ENCODE measurements at regions not wholly inside any gene's neighbourhood (a gene's known extent, or its start where the extent isn't known, plus 50 kb on each side); places are given as distances from the start of the nearest gene placed in this dataset.

DNA sequence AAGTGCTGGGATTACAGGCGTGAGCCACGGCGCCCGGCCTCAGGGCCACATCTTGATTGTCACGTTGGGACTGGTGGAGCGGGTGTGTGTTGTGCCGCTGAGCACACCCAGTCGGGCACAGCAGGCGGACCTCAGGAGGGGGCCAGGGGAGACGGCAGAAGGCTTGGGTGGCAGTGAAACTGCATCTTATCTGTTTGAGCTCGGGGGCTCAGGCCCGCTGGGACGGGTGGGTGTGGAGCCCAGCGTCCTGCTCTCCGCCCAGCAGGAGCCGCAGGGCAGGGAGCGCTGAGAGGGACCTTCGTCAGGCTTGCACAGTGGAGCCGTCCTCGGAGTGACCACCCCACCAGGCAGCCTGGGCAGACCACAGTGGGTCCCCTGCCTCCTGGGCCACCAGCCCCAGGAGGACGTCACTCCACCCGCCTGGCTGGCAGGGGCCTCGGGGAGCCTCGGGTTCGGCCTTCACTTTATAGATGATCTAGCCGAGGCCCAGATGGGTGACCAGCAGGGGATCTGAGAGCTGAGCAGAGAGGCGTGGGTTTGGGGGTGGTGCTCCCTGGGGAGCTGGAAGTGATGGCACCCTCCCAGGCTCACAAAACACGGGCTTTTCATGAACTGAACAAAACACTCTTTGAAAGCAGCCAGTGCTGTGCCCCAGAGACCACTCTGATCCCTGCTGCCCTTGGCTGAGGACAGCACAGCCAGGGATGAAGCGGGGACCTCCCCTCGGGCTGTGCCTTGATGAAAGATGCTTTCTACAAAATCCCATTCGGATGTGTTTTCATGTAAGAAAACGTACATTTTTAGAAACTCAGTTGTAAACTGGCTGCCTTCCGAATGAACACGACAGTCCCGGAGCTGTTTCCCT, 181.1 kb downstream of the SEC14L1 start:
- Histone ChIP-seq H3K27me3 (ENCODE audit: control insufficient read depth, insufficient read depth, low read length) (no peaks in the 10 kb centered on the region), H3K4me3 (replicated peaks in 1 of 4; ENCODE audit: control extremely low read depth in 1 of 4, insufficient read depth in 1 of 4, low read depth in 3 of 4, low read length in 4 of 4) (peak overlapping the region; percentile 33 to 57 (median 46)), H3K36me3 (ENCODE audit: control insufficient read depth, insufficient read depth, low read length) (peaks cover 5% of the 10 kb centered on the region), H3K9ac (ENCODE audit: insufficient read depth, low read length) (peak overlapping the region; percentile 93), H2AFZ (ENCODE audit: low read length) (no peak overlapping the region), H3K4me1 (ENCODE audit: control insufficient read depth, extremely low read depth, insufficient read depth, low read length) (peaks cover 44% of the 10 kb centered on the region), H4K20me1 (ENCODE audit: control insufficient read depth, extremely low read depth, insufficient read depth, low read length) (no peaks in the 10 kb centered on the region), H3K79me2 (ENCODE audit: control insufficient read depth, insufficient read depth, low read length) (peaks cover 48% of the 10 kb centered on the region), H3K27ac (ENCODE audit: insufficient read depth, low read length) (peak overlapping the region; percentile 98), H3K9me3 (ENCODE audit: control insufficient read depth, insufficient read depth, low read depth, low read length) (no peaks in the 10 kb centered on the region), H3K4me2 (ENCODE audit: extremely low read depth, insufficient read depth, low read length) (peak overlapping the region; percentile 84)
- TF ChIP-seq EZH2 (IDR thresholded peaks at IDR 0.05; ENCODE audit: low read length, missing control alignments), result no peak
- TF ChIP-seq, protein P1, sequence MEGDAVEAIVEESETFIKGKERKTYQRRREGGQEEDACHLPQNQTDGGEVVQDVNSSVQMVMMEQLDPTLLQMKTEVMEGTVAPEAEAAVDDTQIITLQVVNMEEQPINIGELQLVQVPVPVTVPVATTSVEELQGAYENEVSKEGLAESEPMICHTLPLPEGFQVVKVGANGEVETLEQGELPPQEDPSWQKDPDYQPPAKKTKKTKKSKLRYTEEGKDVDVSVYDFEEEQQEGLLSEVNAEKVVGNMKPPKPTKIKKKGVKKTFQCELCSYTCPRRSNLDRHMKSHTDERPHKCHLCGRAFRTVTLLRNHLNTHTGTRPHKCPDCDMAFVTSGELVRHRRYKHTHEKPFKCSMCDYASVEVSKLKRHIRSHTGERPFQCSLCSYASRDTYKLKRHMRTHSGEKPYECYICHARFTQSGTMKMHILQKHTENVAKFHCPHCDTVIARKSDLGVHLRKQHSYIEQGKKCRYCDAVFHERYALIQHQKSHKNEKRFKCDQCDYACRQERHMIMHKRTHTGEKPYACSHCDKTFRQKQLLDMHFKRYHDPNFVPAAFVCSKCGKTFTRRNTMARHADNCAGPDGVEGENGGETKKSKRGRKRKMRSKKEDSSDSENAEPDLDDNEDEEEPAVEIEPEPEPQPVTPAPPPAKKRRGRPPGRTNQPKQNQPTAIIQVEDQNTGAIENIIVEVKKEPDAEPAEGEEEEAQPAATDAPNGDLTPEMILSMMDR (conservative IDR thresholded peaks at IDR 0.05 in 1 of 2, IDR thresholded peaks at IDR 0.05 in 1 of 2; ENCODE audit: low read depth in 1 of 2, low read length in 2 of 2), result no peak
- DNase-seq (ENCODE audit: low read depth in 2 of 2), result no peak

DNA sequence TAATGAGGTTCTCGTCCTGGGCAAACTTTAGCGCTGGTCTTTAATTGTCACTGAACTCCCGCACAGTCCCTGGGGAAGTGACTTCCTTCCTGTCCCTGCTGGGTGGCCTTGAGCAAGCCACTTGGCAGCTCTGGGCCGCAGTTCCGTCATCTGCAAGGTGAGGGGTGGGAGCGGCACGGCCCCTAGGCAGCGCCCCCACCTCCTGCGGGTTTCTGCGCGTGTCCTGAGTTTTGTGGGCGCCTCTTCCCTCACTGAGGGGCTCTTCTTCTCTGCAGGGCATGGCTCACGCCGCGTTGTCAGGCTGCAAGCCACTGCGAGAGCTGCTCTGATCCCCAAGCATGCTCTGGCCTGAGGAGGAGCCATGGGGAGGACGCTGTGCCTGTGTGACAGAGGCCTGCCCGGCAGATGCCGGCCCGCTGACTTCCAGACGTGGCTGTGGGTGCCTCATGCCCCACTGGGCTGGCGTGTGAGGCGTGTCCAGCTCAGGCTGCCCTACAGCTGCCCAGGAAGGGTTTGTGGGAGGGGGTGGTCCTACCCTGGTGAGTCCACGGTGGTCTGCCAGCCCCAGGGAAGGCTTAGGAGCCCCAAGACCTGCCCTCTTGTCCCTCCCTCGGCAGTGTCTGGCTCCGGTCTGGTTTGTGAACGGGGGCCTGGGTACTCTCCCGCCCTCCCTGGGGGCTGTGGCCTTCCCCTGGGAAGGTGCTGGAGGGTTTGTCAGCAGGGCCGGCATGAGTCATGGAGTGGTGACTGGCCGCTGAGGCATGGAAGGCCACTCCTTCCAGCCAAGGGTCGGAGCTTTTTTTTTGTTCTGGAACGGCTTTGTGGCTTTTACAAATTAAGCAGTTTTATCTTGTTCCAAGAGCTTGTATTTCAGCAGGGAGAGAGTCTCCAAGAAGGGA, 182.0 kb downstream of the SEC14L1 start:
- no peak overlapping the region for H2AFZ ChIP-seq (ENCODE audit: low read length)
- peak; percentile 99 for DNase-seq (ENCODE audit: low read depth in 2 of 2)

More for the DNA sequence above, 182.0 kb downstream of the SEC14L1 start:
- Histone ChIP-seq H3K4me2 (ENCODE audit: extremely low read depth, insufficient read depth, low read length) (peak overlapping the region; percentile 85), H3K27me3 (ENCODE audit: control insufficient read depth, insufficient read depth, low read length) (no peaks in the 10 kb centered on the region), H3K9ac (ENCODE audit: insufficient read depth, low read length) (peak overlapping the region; percentile 93), H3K27ac (ENCODE audit: insufficient read depth, low read length) (peak overlapping the region; percentile 98), H3K4me3 (replicated peaks in 1 of 4; ENCODE audit: control extremely low read depth in 1 of 4, insufficient read depth in 1 of 4, low read depth in 3 of 4, low read length in 4 of 4) (peak overlapping the region; percentile 35 to 57 (median 46)), H3K4me1 (ENCODE audit: control insufficient read depth, extremely low read depth, insufficient read depth, low read length) (peaks cover 44% of the 10 kb centered on the region), H3K36me3 (ENCODE audit: control insufficient read depth, insufficient read depth, low read length) (peaks cover 9% of the 10 kb centered on the region), H3K9me3 (ENCODE audit: control insufficient read depth, insufficient read depth, low read depth, low read length) (no peaks in the 10 kb centered on the region), H3K79me2 (ENCODE audit: control insufficient read depth, insufficient read depth, low read length) (peaks cover 56% of the 10 kb centered on the region), H4K20me1 (ENCODE audit: control insufficient read depth, extremely low read depth, insufficient read depth, low read length) (no peaks in the 10 kb centered on the region)
- no peak for TF ChIP-seq EZH2 (IDR thresholded peaks at IDR 0.05; ENCODE audit: low read length, missing control alignments)
- TF ChIP-seq, protein P1 (conservative IDR thresholded peaks at IDR 0.05 in 1 of 2, IDR thresholded peaks at IDR 0.05 in 1 of 2; ENCODE audit: low read depth in 1 of 2, low read length in 2 of 2), result no peak
